ENCODE measurements at regions not wholly inside any gene's neighbourhood (a gene's known extent, or its start where the extent isn't known, plus 50 kb on each side); places are given as distances from the start of the nearest gene placed in this dataset.
A peak's percentile ranks its signal among the peaks of the same experiment; 100 is the strongest.

DNA sequence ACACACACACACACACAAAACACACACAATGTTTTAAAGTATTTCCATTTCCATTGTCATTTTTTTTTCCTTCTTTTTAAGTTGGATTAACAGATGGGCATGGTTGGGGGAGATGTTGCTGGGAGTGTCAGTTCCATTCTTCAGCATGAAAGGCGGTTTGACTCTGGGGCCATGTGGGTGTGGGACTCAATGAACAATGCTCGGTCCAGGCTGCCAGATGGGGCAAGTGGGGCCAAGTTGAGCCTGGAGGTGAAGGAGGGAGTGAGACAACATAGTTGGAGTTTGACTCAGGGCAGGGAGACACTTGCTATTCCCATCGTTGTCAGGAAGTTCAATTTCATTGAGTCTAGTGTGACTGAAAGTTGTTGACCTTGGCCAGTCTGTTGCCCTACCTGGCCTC is 125.3 kb downstream of the TLE3 start:
- no peaks in the 10 kb centered on the region for H3K27me3 ChIP-seq (ENCODE audit: insufficient read depth, low read depth, severe bottlenecking)
- H3K36me3 ChIP-seq: no peaks in the 10 kb centered on the region
- TF ChIP-seq, protein P1, sequence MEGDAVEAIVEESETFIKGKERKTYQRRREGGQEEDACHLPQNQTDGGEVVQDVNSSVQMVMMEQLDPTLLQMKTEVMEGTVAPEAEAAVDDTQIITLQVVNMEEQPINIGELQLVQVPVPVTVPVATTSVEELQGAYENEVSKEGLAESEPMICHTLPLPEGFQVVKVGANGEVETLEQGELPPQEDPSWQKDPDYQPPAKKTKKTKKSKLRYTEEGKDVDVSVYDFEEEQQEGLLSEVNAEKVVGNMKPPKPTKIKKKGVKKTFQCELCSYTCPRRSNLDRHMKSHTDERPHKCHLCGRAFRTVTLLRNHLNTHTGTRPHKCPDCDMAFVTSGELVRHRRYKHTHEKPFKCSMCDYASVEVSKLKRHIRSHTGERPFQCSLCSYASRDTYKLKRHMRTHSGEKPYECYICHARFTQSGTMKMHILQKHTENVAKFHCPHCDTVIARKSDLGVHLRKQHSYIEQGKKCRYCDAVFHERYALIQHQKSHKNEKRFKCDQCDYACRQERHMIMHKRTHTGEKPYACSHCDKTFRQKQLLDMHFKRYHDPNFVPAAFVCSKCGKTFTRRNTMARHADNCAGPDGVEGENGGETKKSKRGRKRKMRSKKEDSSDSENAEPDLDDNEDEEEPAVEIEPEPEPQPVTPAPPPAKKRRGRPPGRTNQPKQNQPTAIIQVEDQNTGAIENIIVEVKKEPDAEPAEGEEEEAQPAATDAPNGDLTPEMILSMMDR (IDR thresholded peaks at IDR 0.05; ENCODE audit: low read depth, low read length): no peak
- no peak overlapping the region; the same call in 1 of the 2 replicates for H3K4me3 ChIP-seq (ENCODE audit: low read depth, low read length)
- DNase-seq: peak; percentile 61
- no peaks in the 10 kb centered on the region for H3K9me3 ChIP-seq (ENCODE audit: severe bottlenecking)
- peak overlapping the region; percentile 70 for H3K27ac ChIP-seq

DNA sequence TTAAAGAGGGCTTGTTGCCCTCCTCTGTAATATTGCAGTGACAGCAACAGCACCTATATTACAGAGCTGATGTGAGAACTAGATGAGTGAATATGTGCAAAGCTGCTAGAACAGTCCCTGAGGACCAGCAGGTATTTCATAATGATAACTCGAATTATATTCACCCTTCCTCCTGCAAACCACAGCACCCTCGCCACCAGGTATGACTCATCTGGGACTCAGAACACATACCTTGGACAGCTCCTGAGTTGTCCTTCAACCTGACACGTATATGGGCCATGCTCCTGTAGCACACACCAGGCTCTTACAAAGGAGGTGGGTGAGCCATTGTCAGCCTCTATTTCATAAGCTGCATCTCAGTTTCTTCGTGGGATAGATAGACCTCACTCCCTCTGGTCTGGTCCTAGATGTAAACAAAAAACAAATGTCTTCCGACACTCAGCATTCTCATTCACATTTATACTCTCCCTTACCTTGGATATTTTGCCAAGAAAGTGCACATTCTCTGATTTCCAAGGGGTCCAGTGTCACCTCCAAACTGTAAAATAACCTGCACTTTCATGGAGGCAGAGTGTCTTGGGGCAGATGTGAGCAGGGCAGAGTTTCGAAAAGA is 124.5 kb downstream of the TLE3 start:
- Histone ChIP-seq H3K4me3 (ENCODE audit: low read depth, low read length) (no peak overlapping the region), H3K36me3 (no peaks in the 10 kb centered on the region), H3K9me3 (ENCODE audit: severe bottlenecking) (no peaks in the 10 kb centered on the region), H3K27me3 (ENCODE audit: insufficient read depth, low read depth, severe bottlenecking) (no peaks in the 10 kb centered on the region), H3K27ac (peak overlapping the region; percentile 70)
- TF ChIP-seq, protein P1 (IDR thresholded peaks at IDR 0.05; ENCODE audit: low read depth, low read length): no peak
- no peak for DNase-seq

GRCh38 chr15:69973880-69974279 is 123.8 kb downstream of the TLE3 start:
- Histone ChIP-seq H3K9me3 (ENCODE audit: severe bottlenecking) (no peaks in the 10 kb centered on the region), H3K4me3 (ENCODE audit: low read depth, low read length) (no peak overlapping the region), H3K36me3 (no peaks in the 10 kb centered on the region), H3K27me3 (ENCODE audit: insufficient read depth, low read depth, severe bottlenecking) (no peaks in the 10 kb centered on the region), H3K27ac (peak overlapping the region; percentile 61)
- DNase-seq: no peak
- TF ChIP-seq, protein P1 (IDR thresholded peaks at IDR 0.05; ENCODE audit: low read depth, low read length): no peak

DNA sequence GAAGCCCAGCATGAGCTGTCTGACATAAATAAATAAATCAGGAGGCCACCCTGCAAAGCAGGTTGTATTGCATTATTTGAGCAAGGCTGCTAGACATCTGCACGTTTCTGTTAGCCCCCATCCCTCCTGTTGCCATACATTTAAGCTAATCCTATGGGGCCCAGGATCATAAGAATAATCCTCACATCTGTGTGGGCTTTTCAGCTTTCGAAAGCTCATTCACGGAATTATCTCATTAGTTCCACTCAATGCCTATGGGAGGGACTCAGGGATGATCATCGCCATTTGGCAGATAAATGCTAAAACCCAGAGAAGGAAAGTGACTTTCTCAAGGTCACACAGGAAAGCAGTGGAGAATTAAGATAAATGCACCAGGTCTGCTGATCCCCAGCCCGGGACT is 123.4 kb downstream of the TLE3 start:
- no peaks in the 10 kb centered on the region for H3K36me3 ChIP-seq
- H3K9me3 ChIP-seq (ENCODE audit: severe bottlenecking): no peaks in the 10 kb centered on the region
- TF ChIP-seq, protein P1 (IDR thresholded peaks at IDR 0.05; ENCODE audit: low read depth, low read length): no peak
- H3K27ac ChIP-seq: peak overlapping the region; percentile 61
- peak; percentile 76 for DNase-seq
- no peaks in the 10 kb centered on the region for H3K27me3 ChIP-seq (ENCODE audit: insufficient read depth, low read depth, severe bottlenecking)
- H3K4me3 ChIP-seq (ENCODE audit: low read depth, low read length): no peak overlapping the region

GRCh38 chr15:69976366-69976994 is 121.2 kb downstream of the TLE3 start:
- TF ChIP-seq, protein P1 (IDR thresholded peaks at IDR 0.05; ENCODE audit: low read depth, low read length): no peak
- no peak for DNase-seq
- Histone ChIP-seq H3K27me3 (ENCODE audit: insufficient read depth, low read depth, severe bottlenecking) (no peaks in the 10 kb centered on the region), H3K27ac (no peak overlapping the region), H3K36me3 (no peaks in the 10 kb centered on the region), H3K4me3 (ENCODE audit: low read depth, low read length) (no peak overlapping the region), H3K9me3 (ENCODE audit: severe bottlenecking) (no peaks in the 10 kb centered on the region)

Data from WERI-Rb-1 (cell line).